GM23338 (cell line): ENCODE measurements at regions not wholly inside any gene's neighbourhood (a gene's known extent, or its start where the extent isn't known, plus 50 kb on each side); places are given as distances from the start of the nearest gene placed in this dataset.
A peak's percentile ranks its signal among the peaks of the same experiment; 100 is the strongest.

ENCODE experiments used
- ATAC-seq: fragments of 200-7000 bp; cut with Tn5 transposase; 3 replicates; pipeline ENCODE4 v1.9.1; 2020
- DNase-seq: peaks from one replicate; pipeline ENCODE4 v3.0.0-alpha.2; 2015; ENCODE audit warnings: low spot score
- H2AFZ ChIP-seq: fragments of 200-600 bp; sonication (generic); 2 replicates; pipeline ENCODE4 v1.8.0; 2016; ENCODE audit warnings: antibody characterized with exemption, mild to moderate bottlenecking, moderate library complexity
- H3F3A ChIP-seq: fragments of 200-600 bp; sonication (generic); replicated peaks from 2 replicates; pipeline ENCODE4 v1.8.0; 2017; ENCODE audit warnings: antibody characterized with exemption, mixed run types, low read depth
- H3K27ac ChIP-seq: fragments of 200-600 bp; sonication (generic); 2 replicates; pipeline ENCODE4 v1.6.1; 2016; ENCODE audit warnings: low read depth
- H3K27me3 ChIP-seq: fragments of 200-600 bp; sonication (generic); 2 replicates; pipeline ENCODE4 v1.8.0; 2016; ENCODE audit warnings: mild to moderate bottlenecking, mixed run types, moderate library complexity; ENCODE audit not compliant: insufficient read depth
- H3K36me3 ChIP-seq: fragments of 200-600 bp; sonication (generic); 2 replicates; pipeline ENCODE4 v1.8.0; 2016; ENCODE audit warnings: mild to moderate bottlenecking; ENCODE audit not compliant: insufficient read depth
- H3K4me1 ChIP-seq: fragments of 200-600 bp; sonication (generic); 2 replicates; pipeline ENCODE4 v1.8.0; 2016; ENCODE audit warnings: mild to moderate bottlenecking, moderate library complexity; ENCODE audit not compliant: insufficient read depth
- H3K4me2 ChIP-seq: fragments of 200-600 bp; sonication (generic); 2 replicates; pipeline ENCODE4 v1.7.1; 2017; ENCODE audit warnings: mixed run types
- H3K4me3 ChIP-seq: fragments of 200-600 bp; sonication (generic); 2 replicates; pipeline ENCODE4 v1.6.1; 2016; ENCODE audit warnings: mixed run types
- H3K79me2 ChIP-seq: fragments of 200-600 bp; sonication (generic); replicated peaks from 2 replicates; pipeline ENCODE4 v1.8.0; 2017; ENCODE audit warnings: mild to moderate bottlenecking; ENCODE audit not compliant: insufficient read depth
- H3K9me2 ChIP-seq: fragments of 200-600 bp; sonication (generic); 2 replicates; pipeline ENCODE4 v1.8.0; 2017; ENCODE audit not compliant: insufficient read depth
- H4K20me1 ChIP-seq: fragments of 200-600 bp; sonication (generic); replicated peaks from 2 replicates; pipeline ENCODE4 v1.8.0; 2017; ENCODE audit warnings: mild to moderate bottlenecking; ENCODE audit not compliant: insufficient read depth
- H3K27ac Mint-ChIP-seq: 2 replicates; pipeline ENCODE4 v1.8.0; 2020; ENCODE audit warnings: inconsistent platforms, mild to moderate bottlenecking, moderate library complexity, mixed read lengths
- H3K27me3 Mint-ChIP-seq: 3 replicates; pipeline ENCODE4 v1.8.0; 2022; ENCODE audit warnings: low read depth, mild to moderate bottlenecking, moderate library complexity, mixed read lengths, inconsistent platforms; ENCODE audit not compliant: insufficient read depth, poor library complexity
- H3K36me3 Mint-ChIP-seq: 3 replicates; pipeline ENCODE4 v1.8.0; 2021; ENCODE audit warnings: low read depth, mild to moderate bottlenecking, inconsistent platforms, moderate library complexity, mixed read lengths
- H3K4me1 Mint-ChIP-seq: 3 replicates; pipeline ENCODE4 v1.8.0; 2020; ENCODE audit warnings: mild to moderate bottlenecking, inconsistent platforms, mixed read lengths
- H3K4me3 Mint-ChIP-seq: 3 replicates; pipeline ENCODE4 v1.8.0; 2021; ENCODE audit warnings: moderate library complexity, mild to moderate bottlenecking, inconsistent platforms, mixed read lengths
- H3K9me3 Mint-ChIP-seq: 3 replicates; pipeline ENCODE4 v1.8.0; 2020; ENCODE audit warnings: moderate library complexity, mild to moderate bottlenecking, inconsistent platforms, mixed read lengths
- JUNB ChIP-seq: IDR thresholded peaks from one replicate; pipeline ENCODE4 v1.6.1; 2016; ENCODE audit warnings: antibody characterized with exemption; ENCODE audit not compliant: unreplicated experiment
- POLR2AphosphoS5 ChIP-seq: IDR thresholded peaks from 2 replicates; pipeline ENCODE4 v1.6.1; 2016; ENCODE audit warnings: antibody characterized with exemption, low read depth
- ZNF114 ChIP-seq: fragments of 250-450 bp; sonication (Bioruptor Pico); IDR thresholded peaks from 2 replicates; pipeline ENCODE4 v1.5.0; 2020; ENCODE audit warnings: mild to moderate bottlenecking, moderate library complexity
- ZNF331 ChIP-seq: fragments of 250-450 bp; sonication (Bioruptor Pico); IDR thresholded peaks from 2 replicates; pipeline ENCODE4 v1.5.0; 2020; ENCODE audit warnings: low read depth, mild to moderate bottlenecking, moderate library complexity
- TF ChIP-seq, protein P1 (sequence below): fragments of 250-450 bp; sonication (Bioruptor Pico); IDR thresholded peaks from 2 replicates; pipeline ENCODE4 v1.5.0; 2020; ENCODE audit warnings: mild to moderate bottlenecking, moderate library complexity
- TF ChIP-seq, protein P2 (sequence below), 2 experiments: fragments of 200-600 bp in 1 of 2; sonication (generic) in 1 of 2; conservative IDR thresholded peaks; 2 replicates each; pipeline versions ENCODE4 v1.5.1 to v1.6.1; 2016 to 2017; ENCODE audit warnings: antibody characterized with exemption in 2 of 2, low read depth in 2 of 2, mild to moderate bottlenecking in 2 of 2, moderate library complexity in 1 of 2

DNA sequence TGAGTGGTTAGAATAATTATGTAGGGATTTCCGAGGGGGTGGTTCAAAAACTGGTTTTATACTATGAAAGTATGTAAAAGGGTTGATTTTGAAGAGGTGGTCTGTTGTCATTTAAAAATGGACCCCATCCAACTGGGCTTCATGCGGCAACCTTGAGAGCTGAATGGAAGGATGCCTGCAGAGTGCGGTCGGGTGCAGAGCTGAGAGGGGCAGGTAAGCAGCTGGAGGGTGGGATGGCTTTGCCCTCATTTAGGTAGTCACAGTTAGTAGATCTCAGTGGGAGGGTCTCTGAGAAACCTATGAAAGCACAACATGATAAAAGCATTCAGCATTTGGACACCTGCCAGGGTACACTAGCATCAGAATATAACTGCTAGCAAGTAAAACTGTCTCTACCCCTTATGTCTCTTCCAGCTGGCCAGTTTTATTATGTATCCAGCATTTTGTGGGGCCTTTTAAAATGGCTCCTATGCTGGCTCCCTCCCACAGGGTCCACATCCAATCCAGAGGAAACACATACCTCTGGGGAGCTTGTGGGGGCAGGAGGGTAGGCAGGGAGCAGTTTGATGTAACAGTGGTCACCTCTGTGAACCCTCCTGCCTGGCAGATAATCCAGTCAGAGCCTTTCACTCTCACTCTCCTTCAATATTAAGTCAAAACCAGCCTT is 75.9 kb upstream of the MAGI2 start:
- 0 out of 2 replicates have a peak, but pooled peaks cover 3% of the 10 kb centered on the region for H3K4me1 ChIP-seq
- Mint-ChIP-seq H3K36me3 (no peaks in the 10 kb centered on the region), H3K27ac (peak overlapping the region; percentile 38), H3K9me3 (no peaks in the 10 kb centered on the region), H3K4me1 (peaks cover 19% of the 10 kb centered on the region), H3K4me3 (no peak overlapping the region), H3K27me3 (peaks cover 2% of the 10 kb centered on the region)
- H3K36me3 ChIP-seq = no peaks in the 10 kb centered on the region
- DNase-seq (no peak), ATAC-seq (peak; percentile 76)
- no peaks in the 10 kb centered on the region for H3K79me2 ChIP-seq
- H3K27ac ChIP-seq = no peak overlapping the region
- no peaks in the 10 kb centered on the region for H4K20me1 ChIP-seq
- no peak overlapping the region for H3K4me2 ChIP-seq
- H3F3A ChIP-seq = no peaks in the 10 kb centered on the region
- no peak for TF ChIP-seq POLR2AphosphoS5
- TF ChIP-seq, protein P1, sequence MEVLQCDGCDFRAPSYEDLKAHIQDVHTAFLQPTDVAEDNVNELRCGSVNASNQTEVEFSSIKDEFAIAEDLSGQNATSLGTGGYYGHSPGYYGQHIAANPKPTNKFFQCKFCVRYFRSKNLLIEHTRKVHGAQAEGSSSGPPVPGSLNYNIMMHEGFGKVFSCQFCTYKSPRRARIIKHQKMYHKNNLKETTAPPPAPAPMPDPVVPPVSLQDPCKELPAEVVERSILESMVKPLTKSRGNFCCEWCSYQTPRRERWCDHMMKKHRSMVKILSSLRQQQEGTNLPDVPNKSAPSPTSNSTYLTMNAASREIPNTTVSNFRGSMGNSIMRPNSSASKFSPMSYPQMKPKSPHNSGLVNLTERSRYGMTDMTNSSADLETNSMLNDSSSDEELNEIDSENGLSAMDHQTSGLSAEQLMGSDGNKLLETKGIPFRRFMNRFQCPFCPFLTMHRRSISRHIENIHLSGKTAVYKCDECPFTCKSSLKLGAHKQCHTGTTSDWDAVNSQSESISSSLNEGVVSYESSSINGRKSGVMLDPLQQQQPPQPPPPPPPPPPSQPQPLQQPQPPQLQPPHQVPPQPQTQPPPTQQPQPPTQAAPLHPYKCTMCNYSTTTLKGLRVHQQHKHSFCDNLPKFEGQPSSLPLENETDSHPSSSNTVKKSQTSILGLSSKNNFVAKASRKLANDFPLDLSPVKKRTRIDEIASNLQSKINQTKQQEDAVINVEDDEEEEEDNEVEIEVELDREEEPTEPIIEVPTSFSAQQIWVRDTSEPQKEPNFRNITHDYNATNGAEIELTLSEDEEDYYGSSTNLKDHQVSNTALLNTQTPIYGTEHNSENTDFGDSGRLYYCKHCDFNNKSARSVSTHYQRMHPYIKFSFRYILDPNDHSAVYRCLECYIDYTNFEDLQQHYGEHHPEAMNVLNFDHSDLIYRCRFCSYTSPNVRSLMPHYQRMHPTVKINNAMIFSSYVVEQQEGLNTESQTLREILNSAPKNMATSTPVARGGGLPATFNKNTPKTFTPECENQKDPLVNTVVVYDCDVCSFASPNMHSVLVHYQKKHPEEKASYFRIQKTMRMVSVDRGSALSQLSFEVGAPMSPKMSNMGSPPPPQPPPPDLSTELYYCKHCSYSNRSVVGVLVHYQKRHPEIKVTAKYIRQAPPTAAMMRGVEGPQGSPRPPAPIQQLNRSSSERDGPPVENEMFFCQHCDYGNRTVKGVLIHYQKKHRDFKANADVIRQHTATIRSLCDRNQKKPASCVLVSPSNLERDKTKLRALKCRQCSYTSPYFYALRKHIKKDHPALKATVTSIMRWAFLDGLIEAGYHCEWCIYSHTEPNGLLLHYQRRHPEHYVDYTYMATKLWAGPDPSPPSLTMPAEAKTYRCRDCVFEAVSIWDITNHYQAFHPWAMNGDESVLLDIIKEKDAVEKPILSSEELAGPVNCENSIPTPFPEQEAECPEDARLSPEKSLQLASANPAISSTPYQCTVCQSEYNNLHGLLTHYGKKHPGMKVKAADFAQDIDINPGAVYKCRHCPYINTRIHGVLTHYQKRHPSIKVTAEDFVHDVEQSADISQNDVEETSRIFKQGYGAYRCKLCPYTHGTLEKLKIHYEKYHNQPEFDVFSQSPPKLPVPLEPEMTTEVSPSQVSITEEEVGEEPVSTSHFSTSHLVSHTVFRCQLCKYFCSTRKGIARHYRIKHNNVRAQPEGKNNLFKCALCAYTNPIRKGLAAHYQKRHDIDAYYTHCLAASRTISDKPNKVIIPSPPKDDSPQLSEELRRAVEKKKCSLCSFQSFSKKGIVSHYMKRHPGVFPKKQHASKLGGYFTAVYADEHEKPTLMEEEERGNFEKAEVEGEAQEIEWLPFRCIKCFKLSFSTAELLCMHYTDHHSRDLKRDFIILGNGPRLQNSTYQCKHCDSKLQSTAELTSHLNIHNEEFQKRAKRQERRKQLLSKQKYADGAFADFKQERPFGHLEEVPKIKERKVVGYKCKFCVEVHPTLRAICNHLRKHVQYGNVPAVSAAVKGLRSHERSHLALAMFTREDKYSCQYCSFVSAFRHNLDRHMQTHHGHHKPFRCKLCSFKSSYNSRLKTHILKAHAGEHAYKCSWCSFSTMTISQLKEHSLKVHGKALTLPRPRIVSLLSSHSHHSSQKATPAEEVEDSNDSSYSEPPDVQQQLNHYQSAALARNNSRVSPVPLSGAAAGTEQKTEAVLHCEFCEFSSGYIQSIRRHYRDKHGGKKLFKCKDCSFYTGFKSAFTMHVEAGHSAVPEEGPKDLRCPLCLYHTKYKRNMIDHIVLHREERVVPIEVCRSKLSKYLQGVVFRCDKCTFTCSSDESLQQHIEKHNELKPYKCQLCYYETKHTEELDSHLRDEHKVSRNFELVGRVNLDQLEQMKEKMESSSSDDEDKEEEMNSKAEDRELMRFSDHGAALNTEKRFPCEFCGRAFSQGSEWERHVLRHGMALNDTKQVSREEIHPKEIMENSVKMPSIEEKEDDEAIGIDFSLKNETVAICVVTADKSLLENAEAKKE (CRISPR knock-in tag) = no peak
- TF ChIP-seq ZNF331 (CRISPR knock-in tag) = no peak
- TF ChIP-seq, protein P2, sequence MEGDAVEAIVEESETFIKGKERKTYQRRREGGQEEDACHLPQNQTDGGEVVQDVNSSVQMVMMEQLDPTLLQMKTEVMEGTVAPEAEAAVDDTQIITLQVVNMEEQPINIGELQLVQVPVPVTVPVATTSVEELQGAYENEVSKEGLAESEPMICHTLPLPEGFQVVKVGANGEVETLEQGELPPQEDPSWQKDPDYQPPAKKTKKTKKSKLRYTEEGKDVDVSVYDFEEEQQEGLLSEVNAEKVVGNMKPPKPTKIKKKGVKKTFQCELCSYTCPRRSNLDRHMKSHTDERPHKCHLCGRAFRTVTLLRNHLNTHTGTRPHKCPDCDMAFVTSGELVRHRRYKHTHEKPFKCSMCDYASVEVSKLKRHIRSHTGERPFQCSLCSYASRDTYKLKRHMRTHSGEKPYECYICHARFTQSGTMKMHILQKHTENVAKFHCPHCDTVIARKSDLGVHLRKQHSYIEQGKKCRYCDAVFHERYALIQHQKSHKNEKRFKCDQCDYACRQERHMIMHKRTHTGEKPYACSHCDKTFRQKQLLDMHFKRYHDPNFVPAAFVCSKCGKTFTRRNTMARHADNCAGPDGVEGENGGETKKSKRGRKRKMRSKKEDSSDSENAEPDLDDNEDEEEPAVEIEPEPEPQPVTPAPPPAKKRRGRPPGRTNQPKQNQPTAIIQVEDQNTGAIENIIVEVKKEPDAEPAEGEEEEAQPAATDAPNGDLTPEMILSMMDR (conservative IDR thresholded peaks at IDR 0.05; ENCODE audit: low read depth in 2 of 2) = no peak
- TF ChIP-seq JUNB = no peak
- TF ChIP-seq ZNF114 = no peak
- no peaks in the 10 kb centered on the region for H3K9me2 ChIP-seq
- no peaks in the 10 kb centered on the region for H3K27me3 ChIP-seq
- H2AFZ ChIP-seq = peak overlapping the region; percentile 57; the same call in 1 of the 2 replicates
- H3K4me3 ChIP-seq = no peak overlapping the region
